Astrocyte of the spinal cord (primary cell): ENCODE measurements at regions not wholly inside any gene's neighbourhood (a gene's known extent, or its start where the extent isn't known, plus 50 kb on each side); places are given as distances from the start of the nearest gene placed in this dataset.

Experiments used
- DNase-seq: peaks from one replicate; pipeline ENCODE4 v3.0.0; 2011; ENCODE audit warnings: low read depth, low spot score
- H3K4me3 ChIP-seq: 2 replicates; pipeline ENCODE4 v1.5.1; 2011; ENCODE audit warnings: low read depth, mild to moderate bottlenecking, low read length, moderate library complexity
- in situ Hi-C: cut with HindIII; loops from 2 replicates; pipeline ENCODE4 v1.10.0; 2017; ENCODE audit warnings: low sequenced_read_pairs
- TF ChIP-seq, protein P1 (sequence below): IDR thresholded peaks from 2 replicates; pipeline ENCODE4 v1.5.1; 2012; ENCODE audit warnings: low read depth, mild to moderate bottlenecking, low read length, inconsistent platforms

GRCh38 chr12:88870000-88870737 lies 289.9 kb upstream of the KITLG start:
- H3K4me3 ChIP-seq = no peak overlapping the region
- in situ Hi-C loops = no loop called here
- TF ChIP-seq, protein P1, sequence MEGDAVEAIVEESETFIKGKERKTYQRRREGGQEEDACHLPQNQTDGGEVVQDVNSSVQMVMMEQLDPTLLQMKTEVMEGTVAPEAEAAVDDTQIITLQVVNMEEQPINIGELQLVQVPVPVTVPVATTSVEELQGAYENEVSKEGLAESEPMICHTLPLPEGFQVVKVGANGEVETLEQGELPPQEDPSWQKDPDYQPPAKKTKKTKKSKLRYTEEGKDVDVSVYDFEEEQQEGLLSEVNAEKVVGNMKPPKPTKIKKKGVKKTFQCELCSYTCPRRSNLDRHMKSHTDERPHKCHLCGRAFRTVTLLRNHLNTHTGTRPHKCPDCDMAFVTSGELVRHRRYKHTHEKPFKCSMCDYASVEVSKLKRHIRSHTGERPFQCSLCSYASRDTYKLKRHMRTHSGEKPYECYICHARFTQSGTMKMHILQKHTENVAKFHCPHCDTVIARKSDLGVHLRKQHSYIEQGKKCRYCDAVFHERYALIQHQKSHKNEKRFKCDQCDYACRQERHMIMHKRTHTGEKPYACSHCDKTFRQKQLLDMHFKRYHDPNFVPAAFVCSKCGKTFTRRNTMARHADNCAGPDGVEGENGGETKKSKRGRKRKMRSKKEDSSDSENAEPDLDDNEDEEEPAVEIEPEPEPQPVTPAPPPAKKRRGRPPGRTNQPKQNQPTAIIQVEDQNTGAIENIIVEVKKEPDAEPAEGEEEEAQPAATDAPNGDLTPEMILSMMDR = no peak
- DNase-seq = peak; percentile 28

DNA sequence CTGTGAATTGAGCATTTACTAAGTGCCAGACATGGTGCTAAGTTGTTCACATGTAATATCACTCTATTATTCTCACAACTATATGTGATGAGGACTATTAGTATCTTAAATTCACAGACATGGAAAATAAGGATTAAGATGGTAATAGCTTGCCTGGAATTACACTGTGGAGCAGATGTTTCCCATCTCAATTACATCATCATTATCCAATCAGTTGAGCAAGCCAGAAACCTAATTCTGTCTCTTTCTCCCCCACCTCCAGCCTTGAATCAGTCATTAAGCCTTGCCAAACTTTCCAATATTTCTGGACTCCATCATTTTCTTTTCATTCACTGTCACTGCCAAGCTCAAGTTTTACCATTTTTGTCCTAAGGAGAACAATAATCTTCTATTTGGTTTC lies 287.8 kb upstream of the KITLG start:
- in situ Hi-C loops = no loop called here
- no peak for DNase-seq
- TF ChIP-seq, protein P1 = no peak
- H3K4me3 ChIP-seq = no peak overlapping the region

DNA sequence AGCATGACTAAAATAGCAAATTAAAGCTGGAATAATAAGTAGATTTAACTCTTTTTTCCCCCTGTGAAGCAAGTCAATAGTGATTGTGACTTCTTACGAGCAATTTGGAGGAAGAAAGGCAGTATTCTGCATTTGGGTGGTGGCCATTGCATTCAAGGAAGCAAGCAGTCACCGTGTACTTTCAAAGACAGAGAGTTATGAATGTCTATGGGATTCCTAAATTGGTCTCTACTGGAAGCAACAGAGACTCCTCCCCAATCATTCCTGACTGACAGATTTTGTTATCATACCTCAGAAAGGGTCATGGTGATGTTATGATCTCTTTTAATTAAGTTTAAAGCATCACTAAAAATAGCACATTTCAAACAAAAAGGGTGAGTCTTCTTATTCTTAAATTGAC lies 287.2 kb upstream of the KITLG start:
- no peak for DNase-seq
- TF ChIP-seq, protein P1 = no peak
- no peak overlapping the region for H3K4me3 ChIP-seq
- in situ Hi-C loops = no loop called here

- in situ Hi-C loops = no loop called here
These were observed 286.6 kb upstream of the KITLG start for GRCh38 chr12:88866881-88867280.

GRCh38 chr12:88865537-88865936 lies 285.3 kb upstream of the KITLG start:
- in situ Hi-C loops = no loop called here
- no peak for DNase-seq
- TF ChIP-seq, protein P1 = no peak
- no peak overlapping the region for H3K4me3 ChIP-seq

More at GRCh38 chr12:88866881-88867280, 286.6 kb upstream of the KITLG start:
- H3K4me3 ChIP-seq = no peak overlapping the region
- TF ChIP-seq, protein P1 = no peak
- no peak for DNase-seq

DNA sequence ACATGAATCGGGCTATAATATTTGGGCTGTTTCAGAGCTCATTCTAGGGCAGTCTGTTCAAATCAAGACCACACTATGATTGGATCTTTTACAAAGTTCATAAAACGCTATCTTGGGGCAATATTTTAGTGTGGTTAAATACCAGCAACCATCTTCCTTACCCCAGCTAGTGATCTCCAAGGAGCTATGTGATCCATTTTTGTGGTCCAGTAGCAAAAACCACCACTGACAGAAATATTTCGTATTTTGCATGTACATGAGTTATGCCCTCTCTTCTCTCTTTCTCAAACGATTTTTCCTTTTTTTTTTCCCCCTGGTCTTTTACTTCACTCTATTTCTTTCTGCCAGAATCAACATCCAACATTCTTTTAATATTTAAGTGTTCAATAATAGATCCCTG lies 280.6 kb upstream of the KITLG start:
- TF ChIP-seq, protein P1 = no peak
- DNase-seq = no peak
- in situ Hi-C loops = no loop called here
- H3K4me3 ChIP-seq = no peak overlapping the region
